NCI-H526 treated with DMSO at 0.1 percent for 48 hours (cell line): ENCODE measurements at regions not wholly inside any gene's neighbourhood (a gene's known extent, or its start where the extent isn't known, plus 50 kb on each side); places are given as distances from the start of the nearest gene placed in this dataset.
A peak's percentile ranks its signal among the peaks of the same experiment; 100 is the strongest.
"Not testable (repeated sequence)": the region's sequence is repeated elsewhere in the genome, so short reads cannot be mapped to it uniquely, and the experiment has no call there.

ENCODE experiments used
- DNase-seq: peaks from one replicate; lab custom pipeline; 2025; lab: John Stamatoyannopoulos, UW

- no peak for DNase-seq
Observed at GRCh38 chr20:19874040-19874727, 116.1 kb downstream of the RIN2 start.

DNA sequence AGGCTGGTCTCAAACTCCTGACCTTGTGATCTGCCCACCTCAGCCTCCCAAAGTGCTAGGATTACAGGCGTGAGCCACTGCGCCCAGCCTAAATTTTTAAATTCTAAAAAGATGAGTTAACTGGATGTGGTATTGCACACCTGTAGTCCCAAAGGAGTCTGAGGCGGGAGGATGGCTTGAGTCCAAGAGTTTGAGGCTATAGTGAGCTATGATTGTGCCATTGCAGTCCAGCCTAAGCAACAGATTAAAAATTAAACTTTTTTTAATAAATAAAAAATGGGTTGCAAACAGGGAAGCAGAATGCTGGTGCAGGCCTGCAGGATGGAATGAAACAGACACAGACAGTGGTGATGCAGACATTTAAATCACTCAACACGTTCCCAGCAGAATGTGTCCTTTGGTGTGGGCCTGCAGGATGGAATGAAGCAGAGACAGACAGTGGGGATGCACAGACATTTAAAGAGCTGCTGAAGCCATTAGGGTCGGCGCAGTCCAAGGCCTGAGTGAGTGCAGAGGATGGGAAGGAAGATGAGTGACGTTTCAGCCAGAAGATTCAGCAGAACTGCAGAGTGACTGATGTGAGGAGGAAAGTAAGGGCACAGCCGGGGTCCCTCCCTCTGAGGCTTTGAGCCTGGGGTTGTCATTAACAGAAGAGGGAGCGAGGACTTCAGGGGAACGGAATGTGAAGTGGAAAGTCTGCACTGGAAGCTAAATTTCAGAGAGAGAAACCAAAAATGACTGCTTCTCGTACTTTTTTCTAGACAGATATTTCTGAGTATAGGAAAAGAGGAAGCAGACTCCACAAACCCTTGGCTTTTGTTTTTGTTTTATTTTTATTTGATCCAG is 117.5 kb downstream of the RIN2 start:
- DNase-seq: no peak

DNA sequence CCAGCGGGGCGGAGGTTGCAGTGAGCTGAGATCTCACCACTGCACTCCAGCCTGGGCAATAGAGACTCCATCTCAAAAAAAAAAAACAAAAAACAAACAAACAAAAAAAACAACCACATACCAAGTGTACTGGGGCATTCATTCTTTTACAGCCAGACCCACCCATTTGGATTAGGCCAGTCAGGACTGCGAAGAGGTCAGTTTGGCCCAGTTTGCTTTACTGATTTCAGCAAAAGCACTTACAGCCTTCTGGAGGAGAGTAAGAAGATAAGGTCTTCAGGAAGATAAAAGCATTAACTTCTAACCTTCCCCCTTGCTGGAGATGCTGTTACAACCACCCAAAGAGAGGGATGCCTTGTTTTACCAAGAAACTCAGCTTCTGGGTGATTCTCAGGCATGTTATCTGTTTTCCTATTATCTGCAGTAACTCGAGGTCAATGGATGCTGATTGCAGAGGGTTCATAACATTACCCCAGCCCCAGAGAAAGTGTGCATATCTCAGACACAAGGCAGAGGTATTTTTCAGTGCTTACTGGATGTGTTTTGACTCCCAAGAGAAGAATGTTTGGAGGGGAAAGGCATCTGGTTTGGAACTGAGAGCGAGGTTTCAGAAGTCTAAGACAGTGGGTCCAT is 118.9 kb downstream of the RIN2 start:
- no peak for DNase-seq

DNA sequence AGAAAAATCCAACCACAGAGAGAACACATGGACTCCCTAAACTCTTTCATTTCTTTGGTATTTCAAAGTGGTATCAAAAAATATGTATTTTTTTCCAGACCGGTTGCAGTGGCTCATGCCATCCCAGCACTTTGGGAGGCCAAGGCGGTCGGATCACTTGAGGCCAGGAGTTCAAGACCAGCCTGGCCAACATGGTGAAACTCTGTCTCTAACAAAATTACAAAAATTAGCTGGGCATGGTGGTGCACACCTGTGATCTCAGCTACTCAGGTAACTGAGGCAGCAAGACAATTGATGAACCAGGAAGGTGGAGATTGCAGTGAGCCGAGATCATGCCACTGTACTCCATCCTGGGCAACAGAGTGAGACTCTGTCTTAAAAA is 121.8 kb downstream of the RIN2 start:
- not testable (repeated sequence) for DNase-seq

DNA sequence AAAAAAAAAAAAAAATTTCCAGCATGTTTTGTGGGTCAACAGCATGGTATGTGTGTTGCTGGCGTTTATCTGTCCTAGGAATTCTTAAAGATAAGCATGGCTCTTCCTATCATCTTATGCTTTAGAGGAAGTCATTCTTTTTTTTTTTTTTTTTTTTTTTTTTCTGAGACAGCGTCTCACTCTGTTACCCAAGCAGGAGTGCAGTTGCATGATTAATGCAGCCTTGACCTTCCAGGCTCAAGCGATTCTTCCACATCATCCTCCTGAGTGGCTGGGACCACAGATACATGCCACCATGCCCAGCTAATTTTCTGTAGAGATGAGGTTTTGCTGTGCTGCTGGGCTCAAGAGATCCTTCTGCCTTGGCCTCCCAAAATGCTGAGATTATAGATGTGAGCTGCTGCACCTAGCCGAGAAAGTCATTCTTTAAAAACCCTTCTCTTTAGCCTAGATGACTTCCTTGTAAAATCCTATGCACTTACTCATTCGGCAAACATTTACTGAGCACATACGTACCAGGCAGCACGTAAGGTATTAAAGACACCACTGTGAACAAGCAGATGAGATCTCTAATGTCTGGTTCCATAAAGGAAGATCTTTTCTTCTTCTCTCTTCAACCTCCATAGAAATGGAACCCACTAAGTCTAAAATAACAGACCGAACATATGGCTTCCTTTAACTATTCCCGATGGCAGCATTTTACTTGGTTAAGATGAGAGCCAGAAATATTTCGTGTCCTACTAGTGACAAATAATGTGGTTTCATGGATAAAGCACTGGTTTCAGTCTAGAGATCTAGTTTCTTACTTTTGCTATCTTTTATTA is 122.4 kb downstream of the RIN2 start:
- DNase-seq: no peak

DNA sequence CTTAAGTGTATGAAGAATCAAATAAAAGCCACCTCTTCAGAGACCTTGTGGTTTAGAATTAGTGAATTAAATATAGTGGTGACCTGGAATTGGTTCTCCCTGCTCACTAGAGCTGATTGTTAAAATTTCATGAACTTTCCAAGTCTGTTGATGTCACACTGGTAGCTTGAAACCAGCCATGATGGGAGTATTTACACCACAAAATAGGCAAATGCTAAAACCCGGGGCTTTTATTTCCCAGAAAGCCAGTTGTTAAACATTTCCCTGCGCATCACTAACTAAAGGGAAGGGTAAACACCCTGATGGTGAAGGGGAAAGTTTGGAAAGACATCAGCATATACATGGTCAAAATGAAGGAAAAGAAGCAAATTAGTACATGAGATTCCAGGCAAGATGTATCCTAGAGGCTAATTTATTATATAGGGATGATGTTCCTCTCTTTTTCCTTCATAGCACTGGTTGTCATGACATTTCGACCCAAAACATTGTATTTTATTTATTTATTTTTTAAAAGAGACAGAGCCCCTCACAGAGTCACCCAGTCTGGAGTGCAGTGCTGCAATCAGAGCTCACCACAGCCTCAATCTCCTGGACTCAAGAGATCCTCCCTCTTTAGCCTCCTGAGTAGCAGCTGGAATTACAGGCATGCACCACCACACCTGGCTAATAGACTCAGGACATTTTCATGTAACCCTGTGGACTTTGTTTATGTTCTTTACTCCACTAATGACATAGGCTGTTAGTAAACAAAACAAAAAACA is 123.2 kb downstream of the RIN2 start:
- DNase-seq: no peak

GRCh38 chr20:19881990-19882389 is 123.9 kb downstream of the RIN2 start:
- DNase-seq: no peak

DNA sequence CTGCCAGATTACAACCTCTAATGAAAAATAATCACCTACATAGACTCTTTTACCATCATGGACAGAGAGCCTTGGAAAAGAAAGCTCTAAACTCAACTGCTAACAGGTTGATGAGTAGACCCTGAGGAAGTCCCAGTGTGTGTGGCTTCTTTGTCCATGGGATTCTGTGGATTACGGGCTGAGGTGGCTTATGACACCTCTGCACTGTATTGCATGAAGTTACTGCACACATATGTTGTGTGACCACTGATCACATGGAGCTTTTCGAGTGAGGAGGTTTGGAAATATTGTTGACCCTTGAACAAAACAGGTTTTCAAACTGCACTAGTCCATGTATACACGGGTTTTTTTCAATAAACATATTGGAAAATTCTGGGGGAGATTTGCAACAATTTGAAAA is 124.4 kb downstream of the RIN2 start:
- DNase-seq: no peak

DNA sequence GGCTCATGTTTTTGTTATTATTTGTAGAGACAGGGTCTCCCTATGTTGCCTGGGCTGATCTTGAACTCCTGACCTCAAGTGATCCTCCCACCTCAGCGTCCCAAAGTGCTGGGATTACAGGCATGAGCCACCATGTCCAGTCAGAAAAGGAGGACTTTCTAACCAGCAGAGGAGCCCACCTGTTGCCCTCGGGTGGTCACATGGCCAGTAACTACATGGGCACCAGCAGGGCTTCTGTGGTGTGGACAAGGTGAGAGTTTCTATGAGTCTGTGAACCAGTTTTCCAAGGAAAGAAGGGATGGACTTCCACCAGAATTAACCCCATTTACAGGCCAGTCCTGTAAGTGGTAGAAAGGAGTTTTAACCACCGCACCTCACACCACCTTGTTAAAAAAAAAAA is 125.4 kb downstream of the RIN2 start:
- no peak for DNase-seq

DNA sequence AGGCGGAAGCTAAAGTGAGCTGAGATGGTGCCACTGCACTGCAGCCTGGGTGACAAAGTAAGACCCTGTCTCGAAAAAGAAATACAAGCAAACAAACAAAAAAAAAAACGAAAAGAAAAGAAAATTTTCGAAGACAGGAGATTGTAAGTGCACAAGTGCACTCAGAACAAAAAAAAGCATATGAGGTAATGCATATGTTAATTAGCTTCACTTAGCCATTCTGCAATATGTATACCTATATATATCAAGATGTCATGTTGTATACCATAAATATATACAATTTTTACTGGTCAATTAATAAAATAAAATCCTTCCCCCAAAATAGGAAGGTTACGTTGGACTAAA is 127.5 kb downstream of the RIN2 start:
- DNase-seq: no peak

DNA sequence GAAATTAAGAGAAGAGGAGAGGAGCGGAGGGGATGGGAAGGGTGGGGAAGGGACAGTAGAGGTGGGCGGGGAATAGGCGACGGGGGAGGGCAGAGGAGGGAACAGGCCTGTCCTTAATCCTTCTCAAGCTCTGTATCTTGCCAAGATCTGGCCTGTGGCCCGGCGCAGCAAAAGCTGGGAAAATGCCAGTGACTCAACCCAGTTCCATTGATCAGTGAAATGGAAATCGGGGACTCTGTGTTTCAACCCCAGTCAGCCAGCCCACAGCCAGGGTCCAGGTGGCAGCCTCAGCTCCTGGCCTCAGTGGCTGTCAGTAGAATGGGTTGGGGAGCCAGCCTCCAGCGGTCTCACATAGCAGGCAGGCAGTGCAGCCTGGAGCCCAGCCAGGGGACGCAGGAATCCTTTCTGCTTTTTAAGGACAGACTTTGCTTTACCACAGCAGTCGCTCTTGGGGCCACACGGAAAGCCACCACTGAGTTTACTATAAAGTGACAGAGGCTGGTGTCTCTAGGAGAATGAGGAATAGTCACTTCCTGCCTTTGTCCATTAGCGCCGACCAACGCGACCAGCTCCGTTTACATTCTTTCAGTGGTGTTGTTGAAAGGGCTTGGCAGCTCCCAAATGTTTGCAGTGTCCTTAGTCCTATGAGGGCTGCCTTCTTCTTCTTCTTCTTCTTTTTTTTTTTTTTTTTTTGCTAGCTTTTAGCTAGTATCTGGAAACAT is 128.0 kb downstream of the RIN2 start:
- no peak for DNase-seq

DNA sequence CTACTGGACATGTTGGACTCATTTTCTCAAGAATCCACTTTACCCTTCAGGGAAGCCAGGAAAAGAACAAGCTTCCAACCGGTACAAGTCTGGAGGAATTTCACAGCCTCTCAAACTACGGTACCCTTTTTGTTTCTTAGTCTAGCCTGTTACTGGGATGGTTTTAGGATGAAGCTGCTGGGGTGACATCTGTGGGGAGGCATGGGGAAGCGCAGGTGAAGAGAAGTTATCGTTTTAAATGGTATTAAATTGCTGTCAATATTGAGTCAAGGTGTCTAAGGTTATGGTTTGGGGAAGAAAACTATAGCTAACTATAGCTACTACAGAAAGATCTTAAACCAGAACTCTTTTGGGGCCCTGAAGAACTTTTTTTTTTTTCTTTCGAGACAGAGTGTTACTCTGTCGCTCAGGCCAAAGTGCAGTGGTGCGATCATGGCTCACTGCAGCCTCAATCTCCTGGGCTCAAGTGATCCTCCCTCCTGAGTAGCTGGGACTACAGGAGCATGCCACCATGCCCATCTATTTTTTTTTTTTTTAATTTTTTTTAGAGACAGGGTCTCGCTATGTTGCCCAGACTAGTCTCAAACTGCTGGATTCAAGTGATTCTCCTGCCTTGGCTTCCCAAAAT is 128.7 kb downstream of the RIN2 start:
- DNase-seq: no peak

DNA sequence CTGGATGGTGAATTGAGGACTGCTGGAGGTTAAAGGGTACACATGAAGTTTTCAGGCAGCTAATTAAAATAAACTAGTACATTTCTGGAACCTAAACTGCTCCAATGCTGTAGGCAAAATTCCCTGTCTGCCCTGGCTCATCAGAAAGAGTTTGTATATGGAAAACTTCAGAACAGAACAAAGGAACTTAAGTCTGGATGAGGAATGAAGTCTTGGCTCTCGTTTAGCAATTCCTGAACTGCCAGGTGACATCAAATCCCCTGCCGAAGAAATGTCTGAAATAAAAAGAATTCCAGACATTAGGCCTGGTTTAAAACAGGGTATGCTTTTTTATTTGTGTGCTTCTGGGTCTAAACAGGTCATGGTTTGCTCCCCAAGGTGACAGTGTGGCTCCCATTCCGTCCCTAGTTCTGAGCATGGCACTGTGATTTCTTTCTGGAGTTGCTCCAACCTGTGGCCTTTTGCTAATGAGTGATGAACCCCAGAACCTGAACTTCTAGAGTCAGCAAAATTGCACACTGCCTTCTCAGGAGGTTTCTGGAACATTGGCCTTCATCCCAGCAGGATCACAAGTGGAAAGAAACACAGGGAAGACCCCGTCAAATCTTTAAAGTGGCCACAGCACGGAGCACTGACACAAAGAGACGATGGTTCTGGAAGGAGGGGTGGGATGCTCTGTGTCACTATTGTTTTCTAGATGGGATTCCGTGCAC is 129.4 kb upstream of the NAA20 start:
- no peak for DNase-seq

- DNase-seq: peak; percentile 58
Observed at GRCh38 chr20:19888269-19888671, 128.9 kb upstream of the NAA20 start.

DNA sequence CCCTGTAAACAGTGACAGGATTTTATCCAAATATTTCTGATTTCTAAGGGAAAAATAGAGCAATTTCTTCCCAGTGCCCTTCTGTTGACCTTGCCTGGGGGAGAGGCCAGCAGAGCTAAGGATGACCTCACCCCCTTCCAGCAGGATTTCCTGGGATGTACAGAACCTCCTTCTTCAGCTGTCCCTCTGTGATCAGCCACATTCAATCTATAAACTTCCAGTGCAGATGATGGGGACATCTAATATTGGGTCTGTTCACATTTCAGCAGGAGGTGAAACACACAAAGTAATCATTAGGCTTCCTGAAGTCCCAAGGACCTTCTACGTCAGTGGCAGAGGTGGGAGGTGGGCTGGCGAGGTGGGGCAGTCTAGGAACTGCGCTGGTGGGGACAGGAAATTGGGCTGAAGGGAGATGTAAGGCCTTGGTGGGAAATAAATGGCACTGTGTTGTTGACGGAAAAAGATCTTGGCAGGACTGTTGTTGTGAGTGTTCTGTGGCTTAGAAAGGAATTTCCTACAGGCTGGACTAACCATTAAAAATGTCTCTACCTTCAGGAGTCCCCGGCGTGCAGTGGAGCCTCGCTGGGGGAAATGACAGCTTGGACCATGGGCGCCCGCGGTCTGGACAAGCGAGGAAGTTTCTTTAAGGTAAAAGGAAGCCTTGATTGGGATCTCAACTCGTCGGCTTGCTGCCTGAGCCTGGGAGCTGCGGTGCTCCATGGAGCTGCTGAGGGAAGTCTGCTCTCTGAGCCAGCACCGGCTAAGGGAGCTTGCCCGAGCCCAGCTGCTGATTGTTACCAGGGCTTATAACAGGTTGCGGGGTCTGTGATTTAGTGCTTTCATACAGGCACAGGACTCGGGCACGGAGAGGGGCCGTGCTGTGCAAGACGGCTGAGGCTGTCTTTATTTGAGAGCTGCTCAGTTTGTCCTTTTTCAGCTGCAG is 127.9 kb upstream of the NAA20 start:
- DNase-seq: no peak

DNA sequence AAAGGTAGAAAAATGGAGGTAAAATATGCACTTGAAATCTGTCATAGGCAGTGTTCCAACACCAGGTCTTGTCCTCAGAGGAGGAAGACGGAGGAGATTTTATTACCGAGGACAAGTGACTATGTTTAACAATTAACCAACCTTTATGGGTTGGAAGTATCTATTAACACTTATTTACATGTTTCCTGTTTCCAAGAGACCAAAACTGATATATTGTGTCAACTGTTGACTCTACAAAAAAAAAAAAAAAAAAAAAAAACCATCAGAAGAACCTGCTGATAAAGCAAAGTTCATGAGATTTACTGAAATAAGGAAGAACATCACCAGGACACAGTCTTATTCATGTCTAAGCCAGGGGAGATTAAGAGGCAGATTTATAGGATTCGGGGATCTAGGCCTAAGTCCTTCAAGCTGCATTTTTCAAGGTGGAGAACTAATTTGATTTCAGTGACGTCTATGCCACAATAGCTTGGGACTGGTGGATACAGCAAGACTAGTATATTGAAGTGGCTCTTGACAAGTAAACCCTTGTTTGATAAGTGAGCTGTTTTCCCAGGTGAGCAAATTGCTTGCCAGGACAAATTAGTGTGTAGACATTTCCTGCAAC is 126.6 kb upstream of the NAA20 start:
- DNase-seq: no peak

GRCh38 chr20:19893356-19893755 is 123.8 kb upstream of the NAA20 start:
- no peak for DNase-seq

DNA sequence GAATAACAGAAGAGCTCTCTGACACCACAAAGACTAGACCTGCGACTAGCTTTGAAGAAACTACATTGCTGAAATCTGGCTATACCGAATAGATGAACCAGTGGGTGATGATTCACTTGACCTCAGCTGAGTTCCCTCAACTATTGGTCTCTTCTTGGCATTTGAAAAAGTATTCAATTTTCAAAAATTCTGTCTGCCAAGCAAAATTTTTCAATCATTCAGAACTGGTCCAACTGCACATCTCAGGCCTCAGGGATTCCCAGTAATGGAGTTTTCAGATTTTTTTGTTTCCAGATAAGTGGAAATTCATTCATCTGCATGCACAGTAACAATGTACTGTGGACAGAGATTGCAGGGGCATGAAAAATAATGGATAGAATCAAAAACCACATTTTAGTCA is 121.4 kb upstream of the NAA20 start:
- no peak for DNase-seq
